Uterus (tissue), 2 donors: ENCODE measurements at regions not wholly inside any gene's neighbourhood (a gene's known extent, or its start where the extent isn't known, plus 50 kb on each side); places are given as distances from the start of the nearest gene placed in this dataset.

ENCODE experiments used
- POLR2A ChIP-seq, 2 donors: fragments of 450-650 bp; IDR thresholded peaks; one replicate each; pipeline ENCODE4 v1.6.1; 2016; ENCODE audit warnings: antibody characterized with exemption in 2 of 2, mild to moderate bottlenecking in 1 of 2, moderate library complexity in 1 of 2
- TF ChIP-seq, protein P1 (sequence below), 4 experiments: fragments of 200-600 bp in 2 of 4; fragments of 450-650 bp in 2 of 4; sonication (generic) in 2 of 4; IDR thresholded peaks; one replicate each; pipeline ENCODE4 v1.5.1; 2016 to 2019; ENCODE audit warnings: antibody characterized with exemption in 4 of 4, mild to moderate bottlenecking in 2 of 4, moderate library complexity in 1 of 4

GRCh38 chr12:46504494-46504893 is 131.9 kb upstream of the SLC38A2 start:
- TF ChIP-seq, protein P1, sequence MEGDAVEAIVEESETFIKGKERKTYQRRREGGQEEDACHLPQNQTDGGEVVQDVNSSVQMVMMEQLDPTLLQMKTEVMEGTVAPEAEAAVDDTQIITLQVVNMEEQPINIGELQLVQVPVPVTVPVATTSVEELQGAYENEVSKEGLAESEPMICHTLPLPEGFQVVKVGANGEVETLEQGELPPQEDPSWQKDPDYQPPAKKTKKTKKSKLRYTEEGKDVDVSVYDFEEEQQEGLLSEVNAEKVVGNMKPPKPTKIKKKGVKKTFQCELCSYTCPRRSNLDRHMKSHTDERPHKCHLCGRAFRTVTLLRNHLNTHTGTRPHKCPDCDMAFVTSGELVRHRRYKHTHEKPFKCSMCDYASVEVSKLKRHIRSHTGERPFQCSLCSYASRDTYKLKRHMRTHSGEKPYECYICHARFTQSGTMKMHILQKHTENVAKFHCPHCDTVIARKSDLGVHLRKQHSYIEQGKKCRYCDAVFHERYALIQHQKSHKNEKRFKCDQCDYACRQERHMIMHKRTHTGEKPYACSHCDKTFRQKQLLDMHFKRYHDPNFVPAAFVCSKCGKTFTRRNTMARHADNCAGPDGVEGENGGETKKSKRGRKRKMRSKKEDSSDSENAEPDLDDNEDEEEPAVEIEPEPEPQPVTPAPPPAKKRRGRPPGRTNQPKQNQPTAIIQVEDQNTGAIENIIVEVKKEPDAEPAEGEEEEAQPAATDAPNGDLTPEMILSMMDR (IDR thresholded peaks at IDR 0.05) = no peak
- no peak for TF ChIP-seq POLR2A (IDR thresholded peaks at IDR 0.05)
